ENCODE measurements at regions not wholly inside any gene's neighbourhood (a gene's known extent, or its start where the extent isn't known, plus 50 kb on each side); places are given as distances from the start of the nearest gene placed in this dataset.

GRCh38 chr11:15653191-15653710 is 538.5 kb downstream of the INSC start:
- Histone ChIP-seq H3K4me2 (ENCODE audit: low read depth, low read length) (no peak overlapping the region), H4K20me1 (ENCODE audit: insufficient read depth, low read length) (no peaks in the 10 kb centered on the region)
- BruUV-seq (replicated peaks): no TSS peak

DNA sequence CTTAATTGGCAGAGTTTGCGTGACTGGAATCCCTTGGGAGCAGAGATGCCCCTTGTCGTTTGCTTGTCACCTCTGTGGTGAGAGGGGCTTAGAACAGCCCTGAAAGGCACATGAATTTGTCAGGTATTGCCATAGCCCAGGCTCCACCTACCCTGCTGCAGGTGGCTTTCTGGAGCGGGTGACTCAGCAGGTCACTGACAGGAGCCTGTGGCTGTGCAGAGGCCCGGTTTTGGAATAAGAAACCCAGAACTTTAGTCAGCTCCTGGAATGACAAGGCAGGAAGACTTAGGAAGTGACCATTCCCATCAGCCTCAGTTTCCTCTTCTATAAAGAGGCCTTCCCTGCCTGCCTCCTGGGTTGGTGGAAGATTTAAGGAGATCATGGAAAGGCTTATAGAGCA is 539.7 kb downstream of the INSC start:
- H3K9me3 ChIP-seq (ENCODE audit: low read length): no peaks in the 10 kb centered on the region
- H3K79me2 ChIP-seq (ENCODE audit: insufficient read depth, low read length): no peaks in the 10 kb centered on the region
- H2AFZ ChIP-seq (ENCODE audit: low read length): no peak overlapping the region
- no peak for FAIRE-seq
- H3K4me1 ChIP-seq (ENCODE audit: insufficient read depth, low read length): peaks cover 7% of the 10 kb centered on the region
- DNase-seq (ENCODE audit: low spot score): no peak
- no TSS peak for BruUV-seq (replicated peaks)
- no peak overlapping the region for H3K27ac ChIP-seq (ENCODE audit: extremely low read length, insufficient read depth, low read length)
- no peak overlapping the region for H3K9ac ChIP-seq (ENCODE audit: insufficient read depth, low read depth, low read length)
- in situ Hi-C loops (cut with HindIII; ENCODE audit: extremely low pct_ligation_motif_present, low pct_unique_long_range_greater_than_20kb) (no loop called here), intact Hi-C loops (cut with micrococcal nuclease; ENCODE audit: unreplicated experiment) (no loop called here)
- CTCF ChIA-PET (ENCODE audit: low intra/inter-chr PET ratio, low total read pairs): no interaction called here
- no peak for ATAC-seq
- POLR2A ChIA-PET: no interaction called here
- H3K36me3 ChIP-seq (replicated peaks in 1 of 2; ENCODE audit: control insufficient read depth in 1 of 2, insufficient read depth in 2 of 2, low read length in 2 of 2): no peaks in the 10 kb centered on the region
- WGBS (ENCODE audit: low lambda C conversion rate): 38% methylated on average over 4 of the region's 4 CpGs
- H3K4me2 ChIP-seq (ENCODE audit: low read depth, low read length): no peak overlapping the region
- no peaks in the 10 kb centered on the region for H4K20me1 ChIP-seq (ENCODE audit: insufficient read depth, low read length)
- no peak overlapping the region for H3K4me3 ChIP-seq (replicated peaks in 1 of 3; ENCODE audit: insufficient read depth in 1 of 3, low read depth in 2 of 3, low read length in 3 of 3)
- peaks cover 0 to 13% of the 10 kb centered on the region in 2 experiments; a peak in 3 of 5 replicates for H3K27me3 ChIP-seq (ENCODE audit: control insufficient read depth in 1 of 2, insufficient read depth in 2 of 2, low read length in 2 of 2)
- no peak for TF ChIP-seq ZNF777 (CRISPR knock-in tag; IDR thresholded peaks at IDR 0.05)
- TF ChIP-seq ZNF451 (CRISPR knock-in tag; IDR thresholded peaks at IDR 0.05): no peak
- TF ChIP-seq, protein P1, sequence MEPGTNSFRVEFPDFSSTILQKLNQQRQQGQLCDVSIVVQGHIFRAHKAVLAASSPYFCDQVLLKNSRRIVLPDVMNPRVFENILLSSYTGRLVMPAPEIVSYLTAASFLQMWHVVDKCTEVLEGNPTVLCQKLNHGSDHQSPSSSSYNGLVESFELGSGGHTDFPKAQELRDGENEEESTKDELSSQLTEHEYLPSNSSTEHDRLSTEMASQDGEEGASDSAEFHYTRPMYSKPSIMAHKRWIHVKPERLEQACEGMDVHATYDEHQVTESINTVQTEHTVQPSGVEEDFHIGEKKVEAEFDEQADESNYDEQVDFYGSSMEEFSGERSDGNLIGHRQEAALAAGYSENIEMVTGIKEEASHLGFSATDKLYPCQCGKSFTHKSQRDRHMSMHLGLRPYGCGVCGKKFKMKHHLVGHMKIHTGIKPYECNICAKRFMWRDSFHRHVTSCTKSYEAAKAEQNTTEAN (CRISPR knock-in tag; conservative IDR thresholded peaks at IDR 0.05): no peak
- TF ChIP-seq HDAC2 (CRISPR knock-in tag; IDR thresholded peaks at IDR 0.05): no peak

More at GRCh38 chr11:15653191-15653710, 538.5 kb downstream of the INSC start:
- no peak for ATAC-seq
- in situ Hi-C loops (cut with HindIII; ENCODE audit: extremely low pct_ligation_motif_present, low pct_unique_long_range_greater_than_20kb): no loop called here
- Histone ChIP-seq H3K27ac (ENCODE audit: extremely low read length, insufficient read depth, low read length) (no peak overlapping the region), H3K27me3 (ENCODE audit: control insufficient read depth in 1 of 2, insufficient read depth in 2 of 2, low read length in 2 of 2) (peaks cover 0 to 7% of the 10 kb centered on the region in 2 experiments; a peak in 3 of 5 replicates), H2AFZ (ENCODE audit: low read length) (no peak overlapping the region), H3K36me3 (replicated peaks in 1 of 2; ENCODE audit: control insufficient read depth in 1 of 2, insufficient read depth in 2 of 2, low read length in 2 of 2) (no peaks in the 10 kb centered on the region), H3K9me3 (ENCODE audit: low read length) (no peaks in the 10 kb centered on the region), H3K4me3 (replicated peaks in 1 of 3; ENCODE audit: insufficient read depth in 1 of 3, low read depth in 2 of 3, low read length in 3 of 3) (no peak overlapping the region), H3K4me1 (ENCODE audit: insufficient read depth, low read length) (peaks cover 7% of the 10 kb centered on the region), H3K9ac (ENCODE audit: insufficient read depth, low read depth, low read length) (no peak overlapping the region), H3K79me2 (ENCODE audit: insufficient read depth, low read length) (no peaks in the 10 kb centered on the region)
- no peak for DNase-seq (ENCODE audit: low spot score)
- WGBS (ENCODE audit: low lambda C conversion rate): 13% methylated on average over 4 of the region's 4 CpGs
- intact Hi-C loops (cut with micrococcal nuclease; ENCODE audit: unreplicated experiment): no loop called here
- ChIA-PET POLR2A (no interaction called here), CTCF (ENCODE audit: low intra/inter-chr PET ratio, low total read pairs) (no interaction called here)
- TF ChIP-seq ZNF792 (CRISPR knock-in tag; IDR thresholded peaks at IDR 0.05) (no peak), FOXK2 (IDR thresholded peaks at IDR 0.05) (no peak), SETDB1 (CRISPR knock-in tag; IDR thresholded peaks at IDR 0.05; ENCODE audit: borderline replicate concordance) (no peak), ZNF234 (CRISPR knock-in tag; conservative IDR thresholded peaks at IDR 0.05) (no peak), ZNF230 (CRISPR knock-in tag; IDR thresholded peaks at IDR 0.05) (no peak), TSC22D2 (CRISPR knock-in tag; IDR thresholded peaks at IDR 0.05; ENCODE audit: borderline replicate concordance) (no peak)
- no peak for FAIRE-seq
